MM.1S (cell line): ENCODE measurements at regions not wholly inside any gene's neighbourhood (a gene's known extent, or its start where the extent isn't known, plus 50 kb on each side); places are given as distances from the start of the nearest gene placed in this dataset.

Experiments
- CTCF ChIP-seq: fragments of 300-600 bp; sonication (generic); IDR thresholded peaks from 2 replicates; pipeline ENCODE4 v1.5.1; 2016; ENCODE audit warnings: antibody characterized with exemption, low read length, mixed read lengths
- EZH2 ChIP-seq: fragments of 300-600 bp; sonication (generic); optimal IDR thresholded peaks from 2 replicates; pipeline ENCODE3; 2017; ENCODE audit warnings: low read depth, mild to moderate bottlenecking, antibody characterized with exemption, low read length, mixed read lengths

GRCh38 chr4:79603681-79604080 lies 195.7 kb upstream of the GK2 start:
- TF ChIP-seq CTCF (no peak), EZH2 (no peak)
